ENCODE measurements at regions not wholly inside any gene's neighbourhood (a gene's known extent, or its start where the extent isn't known, plus 50 kb on each side); places are given as distances from the start of the nearest gene placed in this dataset.

DNA sequence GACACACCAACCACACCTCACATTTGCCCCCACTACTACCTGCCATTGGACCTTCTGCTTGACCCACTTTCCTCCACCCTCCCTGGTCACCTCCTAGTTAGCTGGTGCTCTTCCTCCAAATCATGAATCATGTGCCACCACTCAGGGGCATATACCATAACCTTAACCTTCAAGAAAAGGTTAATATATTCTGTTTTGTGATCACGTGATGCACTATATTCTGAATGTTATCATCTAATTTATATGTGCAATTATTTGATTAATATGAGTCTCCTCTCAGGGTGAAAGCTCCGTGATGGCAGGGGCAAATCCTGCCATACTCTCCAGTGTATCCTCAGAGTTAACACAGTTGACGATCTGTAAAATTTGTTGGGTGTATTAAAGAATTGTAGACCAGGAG is 635.5 kb downstream of the XPNPEP1 start:
- Histone ChIP-seq H3K4me1 (ENCODE audit: control insufficient read depth in 4 of 4, insufficient read depth in 4 of 4, low read length in 3 of 4) (no peaks in the 10 kb centered on the region), H3K27ac (ENCODE audit: low read depth in 1 of 2, low read length in 2 of 2) (no peak overlapping the region), H3K9me3 (ENCODE audit: control insufficient read depth in 4 of 4, low read length in 3 of 4) (no peaks in the 10 kb centered on the region), H3K4me3 (ENCODE audit: low read depth in 1 of 3, low read length in 3 of 3) (no peak overlapping the region), H3K9ac (ENCODE audit: low read depth in 1 of 2, low read length in 2 of 2) (no peak overlapping the region), H3K27me3 (ENCODE audit: control insufficient read depth in 4 of 4, insufficient read depth in 4 of 4, low read length in 3 of 4) (peaks cover 0 to 2% (median 0%) of the 10 kb centered on the region in 4 donors), H3K36me3 (ENCODE audit: control insufficient read depth in 4 of 4, insufficient read depth in 3 of 4, low read depth in 1 of 4, low read length in 3 of 4) (no peaks in the 10 kb centered on the region)
- 72% methylated on average over 3 of the region's 3 CpGs for whole genome bisulfite sequencing
- TF ChIP-seq HNF4G (IDR thresholded peaks at IDR 0.05) (no peak), SP1 (IDR thresholded peaks at IDR 0.05) (no peak), JUND (IDR thresholded peaks at IDR 0.05) (no peak), MAX (IDR thresholded peaks at IDR 0.05) (no peak), FOXA2 (IDR thresholded peaks at IDR 0.05) (no peak), FOXA1 (IDR thresholded peaks at IDR 0.05) (no peak), CTCF (IDR thresholded peaks at IDR 0.05; ENCODE audit: low read depth, low read length, missing input control) (no peak), RXRA (IDR thresholded peaks at IDR 0.05) (no peak), TAF1 (conservative IDR thresholded peaks at IDR 0.05) (no peak), HNF4A (conservative IDR thresholded peaks at IDR 0.05) (no peak), RAD21 (IDR thresholded peaks at IDR 0.05) (no peak), ZBTB33 (IDR thresholded peaks at IDR 0.05) (no peak), EGR1 (IDR thresholded peaks at IDR 0.05; ENCODE audit: low read depth in 2 of 2) (no peak), GABPA (IDR thresholded peaks at IDR 0.05 in 1 of 2, conservative IDR thresholded peaks at IDR 0.05 in 1 of 2) (no peak), YY1 (IDR thresholded peaks at IDR 0.05) (no peak), NR2F2 (IDR thresholded peaks at IDR 0.05) (no peak)
- TF ChIP-seq, protein P1, sequence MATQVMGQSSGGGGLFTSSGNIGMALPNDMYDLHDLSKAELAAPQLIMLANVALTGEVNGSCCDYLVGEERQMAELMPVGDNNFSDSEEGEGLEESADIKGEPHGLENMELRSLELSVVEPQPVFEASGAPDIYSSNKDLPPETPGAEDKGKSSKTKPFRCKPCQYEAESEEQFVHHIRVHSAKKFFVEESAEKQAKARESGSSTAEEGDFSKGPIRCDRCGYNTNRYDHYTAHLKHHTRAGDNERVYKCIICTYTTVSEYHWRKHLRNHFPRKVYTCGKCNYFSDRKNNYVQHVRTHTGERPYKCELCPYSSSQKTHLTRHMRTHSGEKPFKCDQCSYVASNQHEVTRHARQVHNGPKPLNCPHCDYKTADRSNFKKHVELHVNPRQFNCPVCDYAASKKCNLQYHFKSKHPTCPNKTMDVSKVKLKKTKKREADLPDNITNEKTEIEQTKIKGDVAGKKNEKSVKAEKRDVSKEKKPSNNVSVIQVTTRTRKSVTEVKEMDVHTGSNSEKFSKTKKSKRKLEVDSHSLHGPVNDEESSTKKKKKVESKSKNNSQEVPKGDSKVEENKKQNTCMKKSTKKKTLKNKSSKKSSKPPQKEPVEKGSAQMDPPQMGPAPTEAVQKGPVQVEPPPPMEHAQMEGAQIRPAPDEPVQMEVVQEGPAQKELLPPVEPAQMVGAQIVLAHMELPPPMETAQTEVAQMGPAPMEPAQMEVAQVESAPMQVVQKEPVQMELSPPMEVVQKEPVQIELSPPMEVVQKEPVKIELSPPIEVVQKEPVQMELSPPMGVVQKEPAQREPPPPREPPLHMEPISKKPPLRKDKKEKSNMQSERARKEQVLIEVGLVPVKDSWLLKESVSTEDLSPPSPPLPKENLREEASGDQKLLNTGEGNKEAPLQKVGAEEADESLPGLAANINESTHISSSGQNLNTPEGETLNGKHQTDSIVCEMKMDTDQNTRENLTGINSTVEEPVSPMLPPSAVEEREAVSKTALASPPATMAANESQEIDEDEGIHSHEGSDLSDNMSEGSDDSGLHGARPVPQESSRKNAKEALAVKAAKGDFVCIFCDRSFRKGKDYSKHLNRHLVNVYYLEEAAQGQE (IDR thresholded peaks at IDR 0.05): no peak
- TF ChIP-seq, protein P2, sequence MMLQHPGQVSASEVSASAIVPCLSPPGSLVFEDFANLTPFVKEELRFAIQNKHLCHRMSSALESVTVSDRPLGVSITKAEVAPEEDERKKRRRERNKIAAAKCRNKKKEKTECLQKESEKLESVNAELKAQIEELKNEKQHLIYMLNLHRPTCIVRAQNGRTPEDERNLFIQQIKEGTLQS (IDR thresholded peaks at IDR 0.05): no peak
- DNase-seq (ENCODE audit: low spot score): no peak

Data from liver (tissue), 8 donors.